H9 (cell line): ENCODE measurements at regions not wholly inside any gene's neighbourhood (a gene's known extent, or its start where the extent isn't known, plus 50 kb on each side); places are given as distances from the start of the nearest gene placed in this dataset.

Experiments used
- DNase-seq: peaks from one replicate; pipeline ENCODE4 v3.0.0-alpha.2; 2017
- H2AFZ ChIP-seq: one replicate; pipeline ENCODE4 v1.6.1; 2013; ENCODE audit warnings: mild to moderate bottlenecking, low read length, control low read depth, moderate library complexity
- H2AK5ac ChIP-seq: 2 replicates; pipeline ENCODE4 v1.6.1; 2013; ENCODE audit warnings: low read length, control low read depth, mixed read lengths; ENCODE audit not compliant: insufficient read length
- H2BK120ac ChIP-seq: one replicate; pipeline ENCODE4 v1.6.1; 2013; ENCODE audit warnings: low read depth, mild to moderate bottlenecking, low read length, control low read depth, inconsistent platforms; ENCODE audit not compliant: poor library complexity, severe bottlenecking
- H2BK12ac ChIP-seq: 2 replicates; pipeline ENCODE4 v1.6.1; 2013; ENCODE audit warnings: low read length, control low read depth, mixed read lengths, low read depth; ENCODE audit not compliant: insufficient read length
- H2BK15ac ChIP-seq: 2 replicates; pipeline ENCODE4 v1.6.1; 2013; ENCODE audit warnings: low read depth, low read length, control low read depth
- H2BK20ac ChIP-seq: one replicate; pipeline ENCODE4 v1.6.1; 2013; ENCODE audit warnings: low read depth, mild to moderate bottlenecking, low read length, control low read depth, inconsistent platforms; ENCODE audit not compliant: poor library complexity, severe bottlenecking
- H2BK5ac ChIP-seq: 2 replicates; pipeline ENCODE4 v1.6.1; 2013; ENCODE audit warnings: low read length, control low read depth, mixed read lengths; ENCODE audit not compliant: insufficient read length
- H3K14ac ChIP-seq: 2 replicates; pipeline ENCODE4 v1.6.1; 2013; ENCODE audit warnings: low read length, control low read depth; ENCODE audit not compliant: insufficient read depth
- H3K18ac ChIP-seq: 2 replicates; pipeline ENCODE4 v1.6.1; 2013; ENCODE audit warnings: low read depth, mild to moderate bottlenecking, mixed read lengths, low read length, control low read depth; ENCODE audit not compliant: insufficient read length
- H3K23ac ChIP-seq: 2 replicates; pipeline ENCODE4 v1.6.1; 2013; ENCODE audit warnings: low read length, control low read depth, mixed read lengths, low read depth; ENCODE audit not compliant: insufficient read length
- H3K23me2 ChIP-seq: 2 replicates; pipeline ENCODE4 v1.6.1; 2013; ENCODE audit warnings: low read depth, mild to moderate bottlenecking, mixed read lengths, low read length, control low read depth; ENCODE audit not compliant: insufficient read length, poor library complexity, severe bottlenecking
- H3K27ac ChIP-seq: 2 replicates; pipeline ENCODE4 v1.5.1; 2013; ENCODE audit warnings: low read length, control low read depth, mixed read lengths, low read depth; ENCODE audit not compliant: insufficient read length
- H3K27me3 ChIP-seq: 2 replicates; pipeline ENCODE4 v1.6.1; 2013; ENCODE audit warnings: low read length, control low read depth, inconsistent platforms; ENCODE audit not compliant: insufficient read depth
- H3K4ac ChIP-seq: 2 replicates; pipeline ENCODE4 v1.6.1; 2013; ENCODE audit warnings: low read depth, mild to moderate bottlenecking, control low read depth, inconsistent platforms, low read length, moderate library complexity
- H3K4me1 ChIP-seq: 2 replicates; pipeline ENCODE4 v1.6.1; 2013; ENCODE audit warnings: low read length, control low read depth, inconsistent platforms; ENCODE audit not compliant: insufficient read depth
- H3K4me2 ChIP-seq: 2 replicates; pipeline ENCODE4 v1.6.1; 2013; ENCODE audit warnings: low read length, control low read depth, mixed read lengths; ENCODE audit not compliant: insufficient read length, insufficient read depth
- H3K56ac ChIP-seq: 2 replicates; pipeline ENCODE4 v1.6.1; 2013; ENCODE audit warnings: low read depth, mild to moderate bottlenecking, mixed read lengths, low read length, control low read depth; ENCODE audit not compliant: insufficient read length
- H3K79me1 ChIP-seq: 2 replicates; pipeline ENCODE4 v1.6.1; 2013; ENCODE audit warnings: low read depth, mild to moderate bottlenecking, moderate library complexity, low read length, control low read depth, inconsistent platforms; ENCODE audit not compliant: insufficient read depth, poor library complexity, severe bottlenecking
- H3K79me2 ChIP-seq: 2 replicates; pipeline ENCODE4 v1.6.1; 2013; ENCODE audit warnings: low read length, control low read depth, inconsistent platforms; ENCODE audit not compliant: insufficient read depth
- H3K9ac ChIP-seq: 2 replicates; pipeline ENCODE4 v1.6.1; 2013; ENCODE audit warnings: low read length, control low read depth, mixed read lengths; ENCODE audit not compliant: insufficient read length; ENCODE audit errors: extremely low read depth
- H3K9me3 ChIP-seq: one replicate; pipeline ENCODE4 v1.6.1; 2013; ENCODE audit warnings: low read depth, low read length, inconsistent platforms; ENCODE audit not compliant: control insufficient read depth
- H3T11ph ChIP-seq: one replicate; pipeline ENCODE4 v1.6.1; 2013; ENCODE audit warnings: mild to moderate bottlenecking, low read length, control low read depth, inconsistent platforms
- H4K20me1 ChIP-seq: one replicate; pipeline ENCODE4 v1.6.1; 2013; ENCODE audit not compliant: control insufficient read depth, insufficient read length, insufficient read depth
- H4K5ac ChIP-seq: 2 replicates; pipeline ENCODE4 v1.6.1; 2013; ENCODE audit warnings: low read depth, mild to moderate bottlenecking, mixed read lengths, low read length, control low read depth; ENCODE audit not compliant: insufficient read length
- H4K8ac ChIP-seq: replicated peaks from 2 replicates; pipeline ENCODE4 v1.6.1; 2013; ENCODE audit warnings: low read length, control low read depth, mixed read lengths, low read depth; ENCODE audit not compliant: insufficient read length
- H4K91ac ChIP-seq: 2 replicates; pipeline ENCODE4 v1.6.1; 2013; ENCODE audit warnings: low read depth, mild to moderate bottlenecking, moderate library complexity, mixed read lengths, low read length, control low read depth; ENCODE audit not compliant: insufficient read length
- H3K27ac Mint-ChIP-seq, 3 experiments: 2 replicates in 2 of 3; 3 replicates in 1 of 3; pipeline ENCODE4 v1.8.0; 2020 to 2021; ENCODE audit warnings: mixed read lengths in 3 of 3, mild to moderate bottlenecking in 1 of 3, moderate library complexity in 1 of 3
- H3K27me3 Mint-ChIP-seq: 2 replicates; pipeline ENCODE4 v1.8.0; 2021; ENCODE audit warnings: low read depth, mild to moderate bottlenecking, moderate library complexity, mixed read lengths
- H3K36me3 Mint-ChIP-seq, 3 experiments: 2 replicates in 2 of 3; 3 replicates in 1 of 3; pipeline ENCODE4 v1.8.0; 2020 to 2021; ENCODE audit warnings: low read depth in 3 of 3, mixed read lengths in 3 of 3; ENCODE audit not compliant: insufficient read depth in 1 of 3
- H3K4me1 Mint-ChIP-seq, 2 experiments: 2 replicates each; pipeline ENCODE4 v1.8.0; 2020; ENCODE audit warnings: mixed read lengths in 2 of 2
- H3K4me3 Mint-ChIP-seq, 2 experiments: 2 replicates in 1 of 2; 3 replicates in 1 of 2; pipeline ENCODE4 v1.8.0; 2020 to 2021; ENCODE audit warnings: mild to moderate bottlenecking in 2 of 2, mixed read lengths in 2 of 2, moderate library complexity in 1 of 2
- H3K9me3 Mint-ChIP-seq, 2 experiments: 2 replicates in 1 of 2; 3 replicates in 1 of 2; pipeline ENCODE4 v1.8.0; 2020; ENCODE audit warnings: mild to moderate bottlenecking in 2 of 2, mixed read lengths in 2 of 2, moderate library complexity in 1 of 2
- CTCF ChIP-seq: fragments of 200-600 bp; sonication (generic); conservative IDR thresholded peaks from 3 replicates; pipeline ENCODE4 v1.8.0; 2021; ENCODE audit warnings: antibody characterized with exemption, mild to moderate bottlenecking

GRCh38 chr4:27619435-27619834 lies 758.8 kb downstream of the STIM2 start:
- peaks cover 4% of the 10 kb centered on the region in 2 experiments; a peak in 1 of 4 replicates for H3K4me1 Mint-ChIP-seq
- Histone ChIP-seq H3K14ac (no peak overlapping the region), H3K23ac (no peak overlapping the region), H3K27ac (no peak overlapping the region), H3K23me2 (no peaks in the 10 kb centered on the region), H2BK12ac (no peak overlapping the region), H2AFZ (no peak overlapping the region), H2BK5ac (no peak overlapping the region), H3K27me3 (no peaks in the 10 kb centered on the region), H3T11ph (no peak overlapping the region), H3K4ac (no peak overlapping the region), H3K4me2 (no peak overlapping the region), H3K79me2 (no peaks in the 10 kb centered on the region), H4K5ac (no peak overlapping the region), H3K9ac (no peak overlapping the region), H2BK15ac (no peak overlapping the region), H3K79me1 (no peaks in the 10 kb centered on the region), H4K8ac (no peak overlapping the region), H3K56ac (no peak overlapping the region), H3K9me3 (no peaks in the 10 kb centered on the region), H4K91ac (no peak overlapping the region), H2BK120ac (no peak overlapping the region), H4K20me1 (no peaks in the 10 kb centered on the region), H3K4me1 (no peaks in the 10 kb centered on the region), H2AK5ac (no peak overlapping the region), H3K18ac (no peak overlapping the region), H2BK20ac (no peak overlapping the region)
- H3K4me3 Mint-ChIP-seq = no peak overlapping the region
- H3K27ac Mint-ChIP-seq = no peak overlapping the region
- no peaks in the 10 kb centered on the region for H3K9me3 Mint-ChIP-seq
- DNase-seq = no peak
- H3K36me3 Mint-ChIP-seq = no peaks in the 10 kb centered on the region; a peak in 1 of 7 replicates
- H3K27me3 Mint-ChIP-seq = no peaks in the 10 kb centered on the region; the same call in 1 of the 2 replicates
- no peak; the same call in 1 of the 3 replicates for TF ChIP-seq CTCF
